Thoracic aorta (tissue), 2 donors: ENCODE measurements at regions not wholly inside any gene's neighbourhood (a gene's known extent, or its start where the extent isn't known, plus 50 kb on each side); places are given as distances from the start of the nearest gene placed in this dataset.

Source experiments
- ATAC-seq: fragments of 150-250 bp; one replicate; pipeline ENCODE4 v1.8.0; 2017; ENCODE audit warnings: low read depth; ENCODE audit not compliant: insufficient number of reproducible peaks, low FRiP score
- DNase-seq: peaks from one replicate; pipeline ENCODE4 v3.0.0-alpha.2; 2020; ENCODE audit warnings: low spot score
- H3K27ac ChIP-seq, 2 donors: fragments of 200-600 bp; sonication (generic); 1 replicate in 1 of 2; 2 replicates in 1 of 2; pipeline ENCODE4 v1.5.1; 2016; ENCODE audit warnings: mild to moderate bottlenecking in 2 of 2, moderate library complexity in 2 of 2
- H3K27me3 ChIP-seq: fragments of 200-600 bp; sonication (generic); replicated peaks from 2 replicates; pipeline ENCODE4 v1.6.0; 2016; ENCODE audit warnings: mild to moderate bottlenecking; ENCODE audit not compliant: insufficient read depth
- H3K36me3 ChIP-seq: fragments of 200-600 bp; sonication (generic); one replicate; pipeline ENCODE4 v1.5.1; 2016
- H3K4me1 ChIP-seq, 2 donors: fragments of 200-600 bp; sonication (generic); 1 replicate in 1 of 2; 2 replicates in 1 of 2; pipeline versions ENCODE4 v1.5.1 to v1.6.0; 2016; ENCODE audit warnings: low read depth in 2 of 2, mild to moderate bottlenecking in 1 of 2; ENCODE audit not compliant: control insufficient read depth in 1 of 2
- H3K4me3 ChIP-seq: fragments of 200-600 bp; sonication (generic); 2 replicates; pipeline ENCODE4 v1.5.1; 2016; ENCODE audit warnings: mild to moderate bottlenecking
- H3K9me3 ChIP-seq: fragments of 200-600 bp; sonication (generic); 2 replicates; pipeline ENCODE4 v1.5.1; 2016
- CTCF ChIP-seq: fragments of 200-600 bp; sonication (generic); IDR thresholded peaks from one replicate; pipeline ENCODE4 v1.5.1; 2019; ENCODE audit warnings: antibody characterized with exemption

- Histone ChIP-seq H3K27ac (no peak overlapping the region), H3K4me3 (no peak overlapping the region), H3K36me3 (no peaks in the 10 kb centered on the region), H3K4me1 (no peaks in the 10 kb centered on the region), H3K9me3 (no peaks in the 10 kb centered on the region), H3K27me3 (no peaks in the 10 kb centered on the region)
- DNase-seq (no peak), ATAC-seq (no peak)
- TF ChIP-seq CTCF: no peak
These were observed 475.2 kb downstream of the TCERG1L start for GRCh38 chr10:130836344-130836743.

GRCh38 chr10:130843051-130843653 is 468.4 kb downstream of the TCERG1L start:
- Histone ChIP-seq H3K27ac (no peak overlapping the region), H3K27me3 (no peaks in the 10 kb centered on the region), H3K9me3 (no peaks in the 10 kb centered on the region), H3K4me3 (no peak overlapping the region), H3K36me3 (no peaks in the 10 kb centered on the region), H3K4me1 (no peaks in the 10 kb centered on the region)
- ATAC-seq (no peak), DNase-seq (no peak)
- TF ChIP-seq CTCF: no peak

GRCh38 chr10:130844310-130844709 is 467.2 kb downstream of the TCERG1L start:
- ATAC-seq: no peak

GRCh38 chr10:130847170-130847569 is 464.4 kb downstream of the TCERG1L start:
- no peak for DNase-seq
- no peak for ATAC-seq
- TF ChIP-seq CTCF: no peak
- Histone ChIP-seq H3K4me1 (no peaks in the 10 kb centered on the region), H3K27ac (no peak overlapping the region), H3K4me3 (no peak overlapping the region), H3K9me3 (no peaks in the 10 kb centered on the region), H3K27me3 (no peaks in the 10 kb centered on the region), H3K36me3 (no peaks in the 10 kb centered on the region)

More at GRCh38 chr10:130844310-130844709, 467.2 kb downstream of the TCERG1L start:
- no peak for TF ChIP-seq CTCF
- DNase-seq: no peak
- H3K4me1 ChIP-seq: no peaks in the 10 kb centered on the region
- no peaks in the 10 kb centered on the region for H3K27me3 ChIP-seq
- no peaks in the 10 kb centered on the region for H3K9me3 ChIP-seq
- H3K36me3 ChIP-seq: no peaks in the 10 kb centered on the region
- no peak overlapping the region for H3K27ac ChIP-seq
- H3K4me3 ChIP-seq: no peak overlapping the region

GRCh38 chr10:130848855-130849254 is 462.7 kb downstream of the TCERG1L start:
- Histone ChIP-seq H3K9me3 (peaks cover 5% of the 10 kb centered on the region), H3K27me3 (no peaks in the 10 kb centered on the region), H3K27ac (no peak overlapping the region), H3K36me3 (no peaks in the 10 kb centered on the region), H3K4me3 (no peak overlapping the region), H3K4me1 (no peaks in the 10 kb centered on the region)
- ATAC-seq (no peak), DNase-seq (no peak)
- TF ChIP-seq CTCF: no peak
